Osteocyte (in vitro differentiated cells): ENCODE measurements at regions not wholly inside any gene's neighbourhood (a gene's known extent, or its start where the extent isn't known, plus 50 kb on each side); places are given as distances from the start of the nearest gene placed in this dataset.
"Not testable (repeated sequence)": the region's sequence is repeated elsewhere in the genome, so short reads cannot be mapped to it uniquely, and the experiment has no call there.

Experiments used
- DNase-seq: peaks from one replicate; pipeline ENCODE4 v3.0.0; 2021; ENCODE audit warnings: mixed read lengths; ENCODE audit not compliant: unreplicated experiment; ENCODE audit errors: extremely low spot score
- H3K27ac Mint-ChIP-seq: one replicate; pipeline ENCODE4 v1.8.0; 2021; ENCODE audit warnings: mild to moderate bottlenecking, mixed read lengths; ENCODE audit not compliant: unreplicated experiment
- H3K27me3 Mint-ChIP-seq: one replicate; pipeline ENCODE4 v1.8.0; 2021; ENCODE audit warnings: mixed read lengths; ENCODE audit not compliant: unreplicated experiment
- H3K36me3 Mint-ChIP-seq: one replicate; pipeline ENCODE4 v1.8.0; 2021; ENCODE audit warnings: mixed read lengths; ENCODE audit not compliant: unreplicated experiment
- H3K4me1 Mint-ChIP-seq: one replicate; pipeline ENCODE4 v1.8.0; 2021; ENCODE audit warnings: mixed read lengths; ENCODE audit not compliant: unreplicated experiment
- H3K4me3 Mint-ChIP-seq: one replicate; pipeline ENCODE4 v1.8.0; 2021; ENCODE audit warnings: mild to moderate bottlenecking, moderate library complexity, mixed read lengths; ENCODE audit not compliant: unreplicated experiment
- H3K9me3 Mint-ChIP-seq: one replicate; pipeline ENCODE4 v1.8.0; 2021; ENCODE audit warnings: mixed read lengths; ENCODE audit not compliant: unreplicated experiment
- TF ChIP-seq, protein P1 (sequence below): fragments of 200-600 bp; sonication (generic); IDR thresholded peaks from 2 replicates; pipeline ENCODE4 v1.5.0; 2021; ENCODE audit warnings: antibody characterized with exemption, mild to moderate bottlenecking, moderate library complexity

DNA sequence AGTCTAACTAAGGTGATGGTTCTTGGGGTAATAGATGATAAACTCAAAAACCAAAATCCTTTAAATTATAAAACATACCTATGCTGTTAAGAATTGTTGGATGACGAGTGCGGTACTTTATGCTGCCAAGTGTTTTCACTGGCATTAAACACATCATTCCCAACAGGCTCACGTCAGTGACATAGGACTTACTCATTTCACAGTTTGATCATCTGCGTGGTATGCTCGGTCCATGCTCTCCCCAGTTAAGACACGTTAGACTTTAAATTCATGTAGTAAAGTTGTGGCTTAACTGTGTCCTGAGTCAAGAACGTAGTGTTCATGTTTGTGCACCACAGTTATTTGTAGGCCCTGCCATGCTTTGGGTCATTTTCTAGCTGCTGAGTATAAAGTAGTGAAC, 125.6 kb upstream of the MYT1L start:
- DNase-seq: no peak
- no peaks in the 10 kb centered on the region for H3K36me3 Mint-ChIP-seq

DNA sequence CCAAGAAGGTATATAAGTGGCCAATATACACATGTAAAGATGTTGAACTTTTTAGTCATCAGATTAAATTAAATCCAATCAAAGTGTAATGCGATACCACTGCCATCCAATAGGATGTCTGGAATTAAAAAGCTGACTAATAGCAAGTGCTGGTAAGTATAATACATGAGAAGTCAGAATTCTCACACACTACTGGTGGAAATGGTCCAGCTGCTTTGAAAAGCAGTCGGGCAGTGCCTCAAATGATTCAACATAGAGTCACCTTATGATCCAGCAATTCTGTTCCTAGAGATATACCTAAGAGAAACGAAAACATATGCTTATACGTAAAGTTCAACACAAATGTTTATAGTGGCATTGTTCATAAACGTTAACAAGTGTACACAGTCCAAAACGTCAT, 124.1 kb upstream of the MYT1L start:
- TF ChIP-seq, protein P1, sequence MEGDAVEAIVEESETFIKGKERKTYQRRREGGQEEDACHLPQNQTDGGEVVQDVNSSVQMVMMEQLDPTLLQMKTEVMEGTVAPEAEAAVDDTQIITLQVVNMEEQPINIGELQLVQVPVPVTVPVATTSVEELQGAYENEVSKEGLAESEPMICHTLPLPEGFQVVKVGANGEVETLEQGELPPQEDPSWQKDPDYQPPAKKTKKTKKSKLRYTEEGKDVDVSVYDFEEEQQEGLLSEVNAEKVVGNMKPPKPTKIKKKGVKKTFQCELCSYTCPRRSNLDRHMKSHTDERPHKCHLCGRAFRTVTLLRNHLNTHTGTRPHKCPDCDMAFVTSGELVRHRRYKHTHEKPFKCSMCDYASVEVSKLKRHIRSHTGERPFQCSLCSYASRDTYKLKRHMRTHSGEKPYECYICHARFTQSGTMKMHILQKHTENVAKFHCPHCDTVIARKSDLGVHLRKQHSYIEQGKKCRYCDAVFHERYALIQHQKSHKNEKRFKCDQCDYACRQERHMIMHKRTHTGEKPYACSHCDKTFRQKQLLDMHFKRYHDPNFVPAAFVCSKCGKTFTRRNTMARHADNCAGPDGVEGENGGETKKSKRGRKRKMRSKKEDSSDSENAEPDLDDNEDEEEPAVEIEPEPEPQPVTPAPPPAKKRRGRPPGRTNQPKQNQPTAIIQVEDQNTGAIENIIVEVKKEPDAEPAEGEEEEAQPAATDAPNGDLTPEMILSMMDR: no peak
- H3K27ac Mint-ChIP-seq: no peak overlapping the region
- no peaks in the 10 kb centered on the region for H3K27me3 Mint-ChIP-seq
- DNase-seq: no peak
- H3K4me3 Mint-ChIP-seq: no peak overlapping the region
- H3K4me1 Mint-ChIP-seq: no peaks in the 10 kb centered on the region
- no peaks in the 10 kb centered on the region for H3K36me3 Mint-ChIP-seq
- peaks cover 11% of the 10 kb centered on the region for H3K9me3 Mint-ChIP-seq

More for the DNA sequence above, 125.6 kb upstream of the MYT1L start:
- no peak overlapping the region for H3K4me3 Mint-ChIP-seq
- H3K27me3 Mint-ChIP-seq: no peaks in the 10 kb centered on the region
- TF ChIP-seq, protein P1: no peak
- H3K4me1 Mint-ChIP-seq: no peaks in the 10 kb centered on the region
- H3K27ac Mint-ChIP-seq: no peak overlapping the region
- peaks cover 24% of the 10 kb centered on the region for H3K9me3 Mint-ChIP-seq

DNA sequence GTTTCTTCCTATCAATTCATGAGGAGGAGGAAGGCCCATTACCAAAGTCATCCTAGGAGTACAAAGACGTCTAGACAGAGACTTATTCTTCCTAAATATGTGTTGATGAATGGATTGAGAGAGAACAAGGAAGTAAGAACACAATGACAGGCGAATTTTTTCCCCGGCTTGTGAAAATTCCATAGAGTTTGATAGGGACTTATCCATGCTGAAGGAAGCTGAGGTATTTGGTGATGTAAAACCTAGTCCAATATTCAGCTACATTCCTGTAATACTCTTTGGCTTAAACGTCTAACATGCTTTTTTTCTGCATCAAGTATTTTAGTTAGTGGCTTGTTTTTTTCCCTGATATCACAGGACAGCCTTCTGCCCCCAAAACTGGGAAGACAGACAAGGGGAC, 121.9 kb upstream of the MYT1L start:
- H3K27me3 Mint-ChIP-seq: no peaks in the 10 kb centered on the region
- TF ChIP-seq, protein P1: no peak
- H3K4me1 Mint-ChIP-seq: no peaks in the 10 kb centered on the region
- no peak overlapping the region for H3K4me3 Mint-ChIP-seq
- H3K9me3 Mint-ChIP-seq: peaks cover 8% of the 10 kb centered on the region
- H3K27ac Mint-ChIP-seq: no peak overlapping the region
- DNase-seq: no peak
- no peaks in the 10 kb centered on the region for H3K36me3 Mint-ChIP-seq

DNA sequence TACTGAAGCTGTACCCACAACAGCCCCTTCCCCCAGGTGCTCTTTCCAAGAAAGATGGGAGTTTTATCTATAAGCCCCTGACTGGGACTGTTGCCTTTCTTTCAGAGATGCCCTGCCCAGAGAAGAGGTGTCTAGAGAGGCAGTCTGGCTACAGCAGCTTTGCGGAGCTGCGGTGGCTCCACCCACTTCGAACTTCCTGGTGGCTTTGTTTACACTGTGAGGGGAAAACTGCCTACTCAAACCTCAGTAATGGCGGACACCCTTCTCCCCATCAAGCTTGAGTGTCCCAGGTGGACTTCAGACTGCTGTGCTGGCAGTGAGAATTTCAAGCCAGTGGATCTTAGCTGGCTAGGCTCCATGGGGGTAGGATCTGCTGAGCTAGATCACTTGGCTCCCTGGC, 120.2 kb upstream of the MYT1L start:
- not testable (repeated sequence) for H3K4me1 Mint-ChIP-seq, H3K4me3 Mint-ChIP-seq, H3K9me3 Mint-ChIP-seq, H3K27me3 Mint-ChIP-seq, H3K27ac Mint-ChIP-seq, H3K36me3 Mint-ChIP-seq, DNase-seq

DNA sequence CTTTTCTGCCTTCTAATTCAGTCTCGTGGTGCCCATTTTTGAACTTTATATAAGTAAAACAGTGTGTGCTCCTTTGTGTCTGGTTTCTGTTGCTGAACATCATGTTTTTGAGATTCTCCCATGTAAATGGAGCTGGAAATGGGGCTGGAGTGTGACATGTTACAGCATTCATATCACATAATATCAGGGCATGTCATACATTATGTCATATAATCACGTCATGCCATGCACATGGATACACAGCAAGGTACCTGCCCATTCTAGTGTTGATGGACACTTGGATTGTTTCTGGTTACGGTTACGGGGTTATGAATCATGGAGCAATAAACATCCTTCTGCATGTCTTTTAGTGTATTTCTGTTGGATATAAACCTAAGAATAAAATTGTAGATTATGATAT, 117.1 kb upstream of the MYT1L start:
- H3K4me3 Mint-ChIP-seq: no peak overlapping the region
- DNase-seq: no peak
- H3K9me3 Mint-ChIP-seq: peaks cover 9% of the 10 kb centered on the region
- H3K27me3 Mint-ChIP-seq: no peaks in the 10 kb centered on the region
- no peaks in the 10 kb centered on the region for H3K36me3 Mint-ChIP-seq
- H3K4me1 Mint-ChIP-seq: no peaks in the 10 kb centered on the region
- H3K27ac Mint-ChIP-seq: no peak overlapping the region
- TF ChIP-seq, protein P1: no peak

DNA sequence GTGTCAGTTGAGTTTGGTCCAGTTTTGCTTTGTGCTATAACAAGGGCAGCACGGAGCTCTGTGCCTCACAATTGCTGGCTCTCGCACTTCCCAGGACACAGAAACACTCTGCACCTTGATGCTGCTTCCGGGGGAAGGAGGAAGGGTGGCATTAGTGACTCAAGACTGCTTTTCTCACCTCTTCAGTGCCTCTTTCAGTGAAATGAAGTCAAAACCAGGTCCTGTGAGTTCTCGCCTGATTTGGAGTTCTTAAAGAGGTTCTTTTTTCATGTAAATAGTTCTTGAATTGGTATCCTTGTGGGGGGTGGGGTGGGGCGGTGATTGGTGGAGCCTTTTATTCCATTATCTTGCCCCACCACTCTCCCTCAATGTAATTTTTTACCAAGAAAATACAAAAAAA, 91.5 kb upstream of the MYT1L start:
- H3K36me3 Mint-ChIP-seq: no peaks in the 10 kb centered on the region
- H3K9me3 Mint-ChIP-seq: peaks cover 26% of the 10 kb centered on the region
- no peak overlapping the region for H3K4me3 Mint-ChIP-seq
- H3K4me1 Mint-ChIP-seq: no peaks in the 10 kb centered on the region
- H3K27ac Mint-ChIP-seq: no peak overlapping the region
- no peak for DNase-seq
- no peaks in the 10 kb centered on the region for H3K27me3 Mint-ChIP-seq
- TF ChIP-seq, protein P1: no peak
